GM23338 (cell line): ENCODE measurements at regions not wholly inside any gene's neighbourhood (a gene's known extent, or its start where the extent isn't known, plus 50 kb on each side); places are given as distances from the start of the nearest gene placed in this dataset.

Experiments used
- ATAC-seq: fragments of 200-7000 bp; cut with Tn5 transposase; 3 replicates; pipeline ENCODE4 v1.9.1; 2020
- DNase-seq: peaks from one replicate; pipeline ENCODE4 v3.0.0-alpha.2; 2015; ENCODE audit warnings: low spot score
- H2AFZ ChIP-seq: fragments of 200-600 bp; sonication (generic); 2 replicates; pipeline ENCODE4 v1.8.0; 2016; ENCODE audit warnings: antibody characterized with exemption, mild to moderate bottlenecking, moderate library complexity
- H3F3A ChIP-seq: fragments of 200-600 bp; sonication (generic); replicated peaks from 2 replicates; pipeline ENCODE4 v1.8.0; 2017; ENCODE audit warnings: antibody characterized with exemption, mixed run types, low read depth
- H3K27ac ChIP-seq: fragments of 200-600 bp; sonication (generic); 2 replicates; pipeline ENCODE4 v1.6.1; 2016; ENCODE audit warnings: low read depth
- H3K27me3 ChIP-seq: fragments of 200-600 bp; sonication (generic); 2 replicates; pipeline ENCODE4 v1.8.0; 2016; ENCODE audit warnings: mild to moderate bottlenecking, mixed run types, moderate library complexity; ENCODE audit not compliant: insufficient read depth
- H3K36me3 ChIP-seq: fragments of 200-600 bp; sonication (generic); 2 replicates; pipeline ENCODE4 v1.8.0; 2016; ENCODE audit warnings: mild to moderate bottlenecking; ENCODE audit not compliant: insufficient read depth
- H3K4me1 ChIP-seq: fragments of 200-600 bp; sonication (generic); 2 replicates; pipeline ENCODE4 v1.8.0; 2016; ENCODE audit warnings: mild to moderate bottlenecking, moderate library complexity; ENCODE audit not compliant: insufficient read depth
- H3K4me2 ChIP-seq: fragments of 200-600 bp; sonication (generic); 2 replicates; pipeline ENCODE4 v1.7.1; 2017; ENCODE audit warnings: mixed run types
- H3K4me3 ChIP-seq: fragments of 200-600 bp; sonication (generic); 2 replicates; pipeline ENCODE4 v1.6.1; 2016; ENCODE audit warnings: mixed run types
- H3K79me2 ChIP-seq: fragments of 200-600 bp; sonication (generic); replicated peaks from 2 replicates; pipeline ENCODE4 v1.8.0; 2017; ENCODE audit warnings: mild to moderate bottlenecking; ENCODE audit not compliant: insufficient read depth
- H3K9me2 ChIP-seq: fragments of 200-600 bp; sonication (generic); 2 replicates; pipeline ENCODE4 v1.8.0; 2017; ENCODE audit not compliant: insufficient read depth
- H4K20me1 ChIP-seq: fragments of 200-600 bp; sonication (generic); replicated peaks from 2 replicates; pipeline ENCODE4 v1.8.0; 2017; ENCODE audit warnings: mild to moderate bottlenecking; ENCODE audit not compliant: insufficient read depth
- H3K27ac Mint-ChIP-seq: 2 replicates; pipeline ENCODE4 v1.8.0; 2020; ENCODE audit warnings: inconsistent platforms, mild to moderate bottlenecking, moderate library complexity, mixed read lengths
- H3K27me3 Mint-ChIP-seq: 3 replicates; pipeline ENCODE4 v1.8.0; 2022; ENCODE audit warnings: low read depth, mild to moderate bottlenecking, moderate library complexity, mixed read lengths, inconsistent platforms; ENCODE audit not compliant: insufficient read depth, poor library complexity
- H3K36me3 Mint-ChIP-seq: 3 replicates; pipeline ENCODE4 v1.8.0; 2021; ENCODE audit warnings: low read depth, mild to moderate bottlenecking, inconsistent platforms, moderate library complexity, mixed read lengths
- H3K4me1 Mint-ChIP-seq: 3 replicates; pipeline ENCODE4 v1.8.0; 2020; ENCODE audit warnings: mild to moderate bottlenecking, inconsistent platforms, mixed read lengths
- H3K4me3 Mint-ChIP-seq: 3 replicates; pipeline ENCODE4 v1.8.0; 2021; ENCODE audit warnings: moderate library complexity, mild to moderate bottlenecking, inconsistent platforms, mixed read lengths
- H3K9me3 Mint-ChIP-seq: 3 replicates; pipeline ENCODE4 v1.8.0; 2020; ENCODE audit warnings: moderate library complexity, mild to moderate bottlenecking, inconsistent platforms, mixed read lengths
- CREB1 ChIP-seq: fragments of 250-450 bp; sonication (Bioruptor Pico); IDR thresholded peaks from 2 replicates; pipeline ENCODE4 v1.5.0; 2020; ENCODE audit warnings: low read depth, mild to moderate bottlenecking, moderate library complexity
- EZH2 ChIP-seq: fragments of 200-600 bp; sonication (generic); IDR thresholded peaks from one replicate; pipeline ENCODE4 v1.8.0; 2017; ENCODE audit warnings: antibody characterized with exemption, mild to moderate bottlenecking, low read depth; ENCODE audit not compliant: unreplicated experiment
- EZH2phosphoT487 ChIP-seq: fragments of 200-600 bp; sonication (generic); IDR thresholded peaks from one replicate; pipeline ENCODE4 v1.8.1; 2018; ENCODE audit warnings: antibody characterized with exemption; ENCODE audit not compliant: unreplicated experiment
- JUNB ChIP-seq: IDR thresholded peaks from one replicate; pipeline ENCODE4 v1.6.1; 2016; ENCODE audit warnings: antibody characterized with exemption; ENCODE audit not compliant: unreplicated experiment
- NANOG ChIP-seq: IDR thresholded peaks from 2 replicates; pipeline ENCODE4 v1.6.1; 2016; ENCODE audit warnings: antibody characterized with exemption, borderline replicate concordance
- POLR2AphosphoS5 ChIP-seq: IDR thresholded peaks from 2 replicates; pipeline ENCODE4 v1.6.1; 2016; ENCODE audit warnings: antibody characterized with exemption, low read depth
- STAT1 ChIP-seq: IDR thresholded peaks from one replicate; pipeline ENCODE4 v1.6.1; 2016; ENCODE audit warnings: antibody characterized with exemption; ENCODE audit not compliant: unreplicated experiment
- ZNF114 ChIP-seq: fragments of 250-450 bp; sonication (Bioruptor Pico); IDR thresholded peaks from 2 replicates; pipeline ENCODE4 v1.5.0; 2020; ENCODE audit warnings: mild to moderate bottlenecking, moderate library complexity
- ZNF331 ChIP-seq: fragments of 250-450 bp; sonication (Bioruptor Pico); IDR thresholded peaks from 2 replicates; pipeline ENCODE4 v1.5.0; 2020; ENCODE audit warnings: low read depth, mild to moderate bottlenecking, moderate library complexity
- TF ChIP-seq, protein P1 (sequence below): fragments of 250-450 bp; sonication (Bioruptor Pico); IDR thresholded peaks from 2 replicates; pipeline ENCODE4 v1.5.0; 2020; ENCODE audit warnings: mild to moderate bottlenecking, moderate library complexity
- TF ChIP-seq, protein P2 (sequence below): IDR thresholded peaks from one replicate; pipeline ENCODE4 v1.6.1; 2018; ENCODE audit warnings: antibody characterized with exemption; ENCODE audit not compliant: unreplicated experiment

DNA sequence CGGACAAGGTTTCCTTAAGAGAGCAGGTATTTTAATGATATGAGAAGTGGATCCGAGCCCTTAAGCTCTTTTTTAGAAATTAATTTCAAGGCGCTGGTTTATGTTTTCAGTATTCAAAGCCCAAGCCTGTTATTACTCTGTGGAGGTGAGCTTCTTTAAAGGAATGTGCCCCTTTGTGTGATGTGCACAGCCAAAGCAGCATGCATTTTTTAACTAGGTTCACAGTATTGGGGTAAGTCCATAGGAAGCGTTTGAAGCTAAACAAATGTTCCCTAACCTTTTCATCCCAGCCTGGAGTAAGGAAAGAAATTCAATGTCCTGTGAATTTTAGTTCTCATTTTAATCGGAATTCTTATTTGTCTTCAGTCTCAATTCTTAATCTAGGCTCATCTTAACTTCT, 217.5 kb downstream of the KCTD12 start:
- Histone ChIP-seq H4K20me1 (no peaks in the 10 kb centered on the region), H3K79me2 (no peaks in the 10 kb centered on the region), H3K4me2 (no peak overlapping the region), H3K4me3 (no peak overlapping the region), H3K4me1 (peaks cover 7% of the 10 kb centered on the region; the same call in 1 of the 2 replicates), H2AFZ (peak overlapping the region; percentile 53; the same call in 1 of the 2 replicates), H3K36me3 (no peaks in the 10 kb centered on the region), H3K27ac (no peak overlapping the region), H3K9me2 (no peaks in the 10 kb centered on the region), H3K27me3 (no peaks in the 10 kb centered on the region), H3F3A (no peaks in the 10 kb centered on the region)
- Mint-ChIP-seq H3K4me3 (no peak overlapping the region), H3K27ac (no peak overlapping the region), H3K36me3 (no peaks in the 10 kb centered on the region), H3K27me3 (no peaks in the 10 kb centered on the region), H3K9me3 (no peaks in the 10 kb centered on the region), H3K4me1 (peaks cover 9% of the 10 kb centered on the region; the same call in 1 of the 3 replicates)
- no peak for TF ChIP-seq ZNF114
- no peak for TF ChIP-seq EZH2
- no peak for TF ChIP-seq ZNF331 (CRISPR knock-in tag)
- TF ChIP-seq, protein P1, sequence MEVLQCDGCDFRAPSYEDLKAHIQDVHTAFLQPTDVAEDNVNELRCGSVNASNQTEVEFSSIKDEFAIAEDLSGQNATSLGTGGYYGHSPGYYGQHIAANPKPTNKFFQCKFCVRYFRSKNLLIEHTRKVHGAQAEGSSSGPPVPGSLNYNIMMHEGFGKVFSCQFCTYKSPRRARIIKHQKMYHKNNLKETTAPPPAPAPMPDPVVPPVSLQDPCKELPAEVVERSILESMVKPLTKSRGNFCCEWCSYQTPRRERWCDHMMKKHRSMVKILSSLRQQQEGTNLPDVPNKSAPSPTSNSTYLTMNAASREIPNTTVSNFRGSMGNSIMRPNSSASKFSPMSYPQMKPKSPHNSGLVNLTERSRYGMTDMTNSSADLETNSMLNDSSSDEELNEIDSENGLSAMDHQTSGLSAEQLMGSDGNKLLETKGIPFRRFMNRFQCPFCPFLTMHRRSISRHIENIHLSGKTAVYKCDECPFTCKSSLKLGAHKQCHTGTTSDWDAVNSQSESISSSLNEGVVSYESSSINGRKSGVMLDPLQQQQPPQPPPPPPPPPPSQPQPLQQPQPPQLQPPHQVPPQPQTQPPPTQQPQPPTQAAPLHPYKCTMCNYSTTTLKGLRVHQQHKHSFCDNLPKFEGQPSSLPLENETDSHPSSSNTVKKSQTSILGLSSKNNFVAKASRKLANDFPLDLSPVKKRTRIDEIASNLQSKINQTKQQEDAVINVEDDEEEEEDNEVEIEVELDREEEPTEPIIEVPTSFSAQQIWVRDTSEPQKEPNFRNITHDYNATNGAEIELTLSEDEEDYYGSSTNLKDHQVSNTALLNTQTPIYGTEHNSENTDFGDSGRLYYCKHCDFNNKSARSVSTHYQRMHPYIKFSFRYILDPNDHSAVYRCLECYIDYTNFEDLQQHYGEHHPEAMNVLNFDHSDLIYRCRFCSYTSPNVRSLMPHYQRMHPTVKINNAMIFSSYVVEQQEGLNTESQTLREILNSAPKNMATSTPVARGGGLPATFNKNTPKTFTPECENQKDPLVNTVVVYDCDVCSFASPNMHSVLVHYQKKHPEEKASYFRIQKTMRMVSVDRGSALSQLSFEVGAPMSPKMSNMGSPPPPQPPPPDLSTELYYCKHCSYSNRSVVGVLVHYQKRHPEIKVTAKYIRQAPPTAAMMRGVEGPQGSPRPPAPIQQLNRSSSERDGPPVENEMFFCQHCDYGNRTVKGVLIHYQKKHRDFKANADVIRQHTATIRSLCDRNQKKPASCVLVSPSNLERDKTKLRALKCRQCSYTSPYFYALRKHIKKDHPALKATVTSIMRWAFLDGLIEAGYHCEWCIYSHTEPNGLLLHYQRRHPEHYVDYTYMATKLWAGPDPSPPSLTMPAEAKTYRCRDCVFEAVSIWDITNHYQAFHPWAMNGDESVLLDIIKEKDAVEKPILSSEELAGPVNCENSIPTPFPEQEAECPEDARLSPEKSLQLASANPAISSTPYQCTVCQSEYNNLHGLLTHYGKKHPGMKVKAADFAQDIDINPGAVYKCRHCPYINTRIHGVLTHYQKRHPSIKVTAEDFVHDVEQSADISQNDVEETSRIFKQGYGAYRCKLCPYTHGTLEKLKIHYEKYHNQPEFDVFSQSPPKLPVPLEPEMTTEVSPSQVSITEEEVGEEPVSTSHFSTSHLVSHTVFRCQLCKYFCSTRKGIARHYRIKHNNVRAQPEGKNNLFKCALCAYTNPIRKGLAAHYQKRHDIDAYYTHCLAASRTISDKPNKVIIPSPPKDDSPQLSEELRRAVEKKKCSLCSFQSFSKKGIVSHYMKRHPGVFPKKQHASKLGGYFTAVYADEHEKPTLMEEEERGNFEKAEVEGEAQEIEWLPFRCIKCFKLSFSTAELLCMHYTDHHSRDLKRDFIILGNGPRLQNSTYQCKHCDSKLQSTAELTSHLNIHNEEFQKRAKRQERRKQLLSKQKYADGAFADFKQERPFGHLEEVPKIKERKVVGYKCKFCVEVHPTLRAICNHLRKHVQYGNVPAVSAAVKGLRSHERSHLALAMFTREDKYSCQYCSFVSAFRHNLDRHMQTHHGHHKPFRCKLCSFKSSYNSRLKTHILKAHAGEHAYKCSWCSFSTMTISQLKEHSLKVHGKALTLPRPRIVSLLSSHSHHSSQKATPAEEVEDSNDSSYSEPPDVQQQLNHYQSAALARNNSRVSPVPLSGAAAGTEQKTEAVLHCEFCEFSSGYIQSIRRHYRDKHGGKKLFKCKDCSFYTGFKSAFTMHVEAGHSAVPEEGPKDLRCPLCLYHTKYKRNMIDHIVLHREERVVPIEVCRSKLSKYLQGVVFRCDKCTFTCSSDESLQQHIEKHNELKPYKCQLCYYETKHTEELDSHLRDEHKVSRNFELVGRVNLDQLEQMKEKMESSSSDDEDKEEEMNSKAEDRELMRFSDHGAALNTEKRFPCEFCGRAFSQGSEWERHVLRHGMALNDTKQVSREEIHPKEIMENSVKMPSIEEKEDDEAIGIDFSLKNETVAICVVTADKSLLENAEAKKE: no peak
- ATAC-seq (peak; percentile 51; the same call in 2 of the 3 replicates), DNase-seq (no peak)

DNA sequence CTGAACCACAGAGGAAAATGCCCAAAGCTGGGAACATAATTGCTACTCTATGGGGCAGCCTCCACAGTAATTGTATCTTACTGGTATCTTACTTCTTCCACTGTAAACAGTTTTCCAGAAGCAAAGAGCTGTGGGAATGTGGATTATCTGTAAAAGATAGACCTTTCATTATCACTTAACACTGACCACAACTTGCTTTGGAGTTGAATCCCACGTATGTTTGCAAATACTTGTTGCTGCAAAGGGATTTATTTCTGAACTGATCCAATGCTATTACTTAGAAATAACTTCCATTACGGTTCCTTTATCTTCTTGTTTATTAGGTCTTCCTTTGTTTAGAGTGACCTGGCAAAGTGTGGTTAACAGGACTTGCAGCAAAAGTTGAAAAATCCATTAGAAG, 218.1 kb downstream of the KCTD12 start:
- Mint-ChIP-seq H3K36me3 (no peaks in the 10 kb centered on the region), H3K9me3 (no peaks in the 10 kb centered on the region), H3K4me1 (peaks cover 9% of the 10 kb centered on the region; the same call in 1 of the 3 replicates), H3K27me3 (no peaks in the 10 kb centered on the region), H3K27ac (no peak overlapping the region), H3K4me3 (no peak overlapping the region)
- Histone ChIP-seq H3K4me3 (no peak overlapping the region), H3K27ac (no peak overlapping the region), H3K4me2 (no peak overlapping the region), H3K4me1 (peaks cover 7% of the 10 kb centered on the region; the same call in 1 of the 2 replicates), H3K36me3 (no peaks in the 10 kb centered on the region), H3K79me2 (no peaks in the 10 kb centered on the region), H3K27me3 (no peaks in the 10 kb centered on the region), H2AFZ (peak overlapping the region; percentile 69; the same call in 1 of the 2 replicates), H4K20me1 (no peaks in the 10 kb centered on the region), H3K9me2 (no peaks in the 10 kb centered on the region), H3F3A (no peaks in the 10 kb centered on the region)
- ATAC-seq (no peak), DNase-seq (no peak)
- TF ChIP-seq, protein P2, sequence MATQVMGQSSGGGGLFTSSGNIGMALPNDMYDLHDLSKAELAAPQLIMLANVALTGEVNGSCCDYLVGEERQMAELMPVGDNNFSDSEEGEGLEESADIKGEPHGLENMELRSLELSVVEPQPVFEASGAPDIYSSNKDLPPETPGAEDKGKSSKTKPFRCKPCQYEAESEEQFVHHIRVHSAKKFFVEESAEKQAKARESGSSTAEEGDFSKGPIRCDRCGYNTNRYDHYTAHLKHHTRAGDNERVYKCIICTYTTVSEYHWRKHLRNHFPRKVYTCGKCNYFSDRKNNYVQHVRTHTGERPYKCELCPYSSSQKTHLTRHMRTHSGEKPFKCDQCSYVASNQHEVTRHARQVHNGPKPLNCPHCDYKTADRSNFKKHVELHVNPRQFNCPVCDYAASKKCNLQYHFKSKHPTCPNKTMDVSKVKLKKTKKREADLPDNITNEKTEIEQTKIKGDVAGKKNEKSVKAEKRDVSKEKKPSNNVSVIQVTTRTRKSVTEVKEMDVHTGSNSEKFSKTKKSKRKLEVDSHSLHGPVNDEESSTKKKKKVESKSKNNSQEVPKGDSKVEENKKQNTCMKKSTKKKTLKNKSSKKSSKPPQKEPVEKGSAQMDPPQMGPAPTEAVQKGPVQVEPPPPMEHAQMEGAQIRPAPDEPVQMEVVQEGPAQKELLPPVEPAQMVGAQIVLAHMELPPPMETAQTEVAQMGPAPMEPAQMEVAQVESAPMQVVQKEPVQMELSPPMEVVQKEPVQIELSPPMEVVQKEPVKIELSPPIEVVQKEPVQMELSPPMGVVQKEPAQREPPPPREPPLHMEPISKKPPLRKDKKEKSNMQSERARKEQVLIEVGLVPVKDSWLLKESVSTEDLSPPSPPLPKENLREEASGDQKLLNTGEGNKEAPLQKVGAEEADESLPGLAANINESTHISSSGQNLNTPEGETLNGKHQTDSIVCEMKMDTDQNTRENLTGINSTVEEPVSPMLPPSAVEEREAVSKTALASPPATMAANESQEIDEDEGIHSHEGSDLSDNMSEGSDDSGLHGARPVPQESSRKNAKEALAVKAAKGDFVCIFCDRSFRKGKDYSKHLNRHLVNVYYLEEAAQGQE: no peak
- no peak for TF ChIP-seq POLR2AphosphoS5
- no peak for TF ChIP-seq EZH2phosphoT487
- no peak for TF ChIP-seq JUNB
- no peak for TF ChIP-seq NANOG
- no peak for TF ChIP-seq STAT1
- no peak for TF ChIP-seq ZNF114
- TF ChIP-seq CREB1: no peak
